ENCODE measurements at regions not wholly inside any gene's neighbourhood (a gene's known extent, or its start where the extent isn't known, plus 50 kb on each side); places are given as distances from the start of the nearest gene placed in this dataset.

DNA sequence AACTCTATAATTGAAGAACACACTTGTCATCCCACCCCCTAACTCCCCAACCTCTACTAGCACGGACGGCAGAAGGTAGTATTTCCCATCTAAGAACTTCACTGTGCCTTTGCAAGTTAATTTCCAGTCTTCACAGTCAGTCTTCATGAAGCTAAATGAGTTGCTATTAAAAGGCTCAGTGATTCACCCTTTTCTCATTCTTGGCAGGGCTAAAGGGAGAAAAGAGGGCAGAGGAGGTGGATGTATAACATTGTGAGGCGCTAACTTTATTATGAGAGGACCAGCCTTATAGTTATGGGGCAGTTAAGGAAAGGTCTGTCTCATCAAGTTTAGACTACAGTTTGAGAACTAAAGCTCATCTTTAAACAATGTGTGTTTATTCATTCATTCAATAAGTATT lies 161.0 kb upstream of the S100G start:
- no peak for DNase-seq (ENCODE audit: extremely low read depth in 1 of 2, low read depth in 1 of 2)

GRCh38 chrX:16491461-16491860 lies 158.5 kb upstream of the S100G start:
- DNase-seq (ENCODE audit: extremely low read depth in 1 of 2, low read depth in 1 of 2): no peak

- no peak for DNase-seq (ENCODE audit: extremely low read depth in 1 of 2, low read depth in 1 of 2)
Observed at GRCh38 chrX:16496175-16496574, 153.8 kb upstream of the S100G start.

DNA sequence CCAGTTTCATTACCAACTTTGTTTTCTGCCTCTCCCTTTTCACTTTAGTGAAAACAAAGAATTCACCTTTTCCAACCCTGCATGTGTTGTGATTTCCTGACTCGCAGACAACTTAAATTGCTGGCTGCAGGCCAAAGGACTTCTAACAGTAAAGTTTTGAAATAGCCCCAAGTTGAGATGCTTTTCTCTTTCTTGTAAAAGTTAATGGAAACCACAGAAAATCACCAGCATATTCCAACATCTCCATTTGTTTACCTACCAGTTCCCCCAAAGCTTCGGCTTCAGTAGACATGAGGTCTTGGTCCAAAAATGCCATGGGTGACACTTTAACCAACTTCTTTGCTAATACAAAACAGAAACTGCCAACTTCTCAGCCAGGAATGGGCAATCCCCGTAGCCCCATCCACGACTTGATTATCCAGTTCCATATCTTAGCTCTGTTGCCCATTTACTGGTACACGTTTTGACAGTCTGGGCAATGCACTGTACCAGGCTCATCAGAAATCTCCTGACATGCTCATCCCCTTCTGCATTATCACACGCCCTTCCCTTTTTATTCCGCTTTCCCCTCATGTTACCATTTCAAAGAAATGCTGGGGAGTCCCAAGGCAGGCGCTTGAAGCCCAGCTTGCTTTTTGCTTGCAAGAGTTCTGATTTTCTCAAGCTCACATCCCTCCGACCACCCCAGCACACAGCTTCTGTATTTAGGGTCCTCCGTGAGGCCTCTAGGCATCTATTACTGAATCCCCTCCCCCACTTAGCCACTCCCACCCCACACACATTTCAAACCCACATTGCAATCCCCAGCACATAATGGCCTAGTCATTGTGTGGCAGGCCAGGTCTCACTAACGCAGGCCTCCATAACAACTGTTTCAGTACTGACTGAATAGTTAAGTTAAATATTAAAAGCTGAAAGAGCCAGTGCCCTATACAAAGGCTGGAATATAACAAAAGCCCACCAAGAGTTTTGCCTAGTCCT lies 137.9 kb upstream of the S100G start:
- no peak for DNase-seq (ENCODE audit: extremely low read depth in 1 of 2, low read depth in 1 of 2)

DNA sequence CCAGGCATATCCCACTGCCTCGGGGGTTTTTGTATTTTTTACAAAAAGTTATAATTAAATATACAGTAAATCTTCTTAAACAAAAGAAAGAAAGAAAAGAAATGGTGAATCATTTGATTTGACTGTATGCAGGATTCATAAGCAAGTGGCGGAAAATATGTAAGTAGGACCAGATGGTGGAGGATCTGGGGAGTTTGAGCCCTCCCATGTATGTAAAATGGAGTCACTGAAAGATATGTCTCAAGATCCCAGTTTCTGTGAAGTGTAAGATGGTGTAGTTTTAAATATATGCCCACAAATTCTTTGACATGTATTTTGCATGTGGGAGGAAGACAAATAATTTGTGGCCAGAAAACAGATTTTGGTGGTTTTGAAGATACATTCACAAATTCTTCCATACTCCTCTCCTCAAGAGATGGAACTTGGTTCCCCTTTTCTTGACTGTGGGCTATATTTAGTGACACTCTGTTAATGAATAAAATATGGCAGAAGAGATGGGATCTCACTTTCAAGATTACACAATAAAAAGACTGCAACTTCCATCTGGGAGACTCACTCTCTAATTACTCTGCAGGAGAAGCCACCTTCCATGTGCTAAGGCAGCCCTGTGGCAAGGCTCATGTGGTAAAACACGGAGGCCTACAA lies 133.6 kb upstream of the S100G start:
- no peak for DNase-seq (ENCODE audit: extremely low read depth in 1 of 2, low read depth in 1 of 2)

GRCh38 chrX:16517039-16517605 lies 132.8 kb upstream of the S100G start:
- no peak for DNase-seq (ENCODE audit: extremely low read depth in 1 of 2, low read depth in 1 of 2)

- DNase-seq (ENCODE audit: extremely low read depth in 1 of 2, low read depth in 1 of 2): no peak
Observed at GRCh38 chrX:16518131-16518530, 131.8 kb upstream of the S100G start.

- DNase-seq (ENCODE audit: extremely low read depth in 1 of 2, low read depth in 1 of 2): no peak
Observed at GRCh38 chrX:16524316-16524715, 125.6 kb upstream of the S100G start.

GRCh38 chrX:16526003-16526402 lies 124.0 kb upstream of the S100G start:
- no peak for DNase-seq (ENCODE audit: extremely low read depth in 1 of 2, low read depth in 1 of 2)

- peak; percentile 6 to 30 for DNase-seq (ENCODE audit: extremely low read depth in 1 of 2, low read depth in 1 of 2)
Observed at GRCh38 chrX:16528620-16529019, 121.3 kb upstream of the S100G start.
